ENCODE measurements at regions not wholly inside any gene's neighbourhood (a gene's known extent, or its start where the extent isn't known, plus 50 kb on each side); places are given as distances from the start of the nearest gene placed in this dataset.

DNA sequence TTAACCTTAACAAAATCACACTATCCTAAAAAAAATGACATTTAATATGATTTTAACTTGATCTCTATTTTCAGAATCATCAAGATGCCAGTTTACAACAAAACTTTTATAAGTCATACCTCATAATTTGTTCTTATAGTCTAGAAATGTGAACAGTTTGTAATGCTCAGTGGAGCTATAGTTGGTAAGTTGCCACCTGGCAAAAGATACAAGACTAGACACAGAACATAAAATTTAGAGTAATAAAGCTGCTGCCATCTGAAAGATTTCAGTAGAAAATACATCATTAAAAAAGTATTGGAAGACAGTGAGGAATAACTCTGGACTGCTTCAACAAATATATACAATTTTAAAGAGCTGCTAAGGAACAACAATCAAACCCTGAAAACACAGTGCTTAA is 233.8 kb downstream of the GABRG2 start:
- TF ChIP-seq, protein P1, sequence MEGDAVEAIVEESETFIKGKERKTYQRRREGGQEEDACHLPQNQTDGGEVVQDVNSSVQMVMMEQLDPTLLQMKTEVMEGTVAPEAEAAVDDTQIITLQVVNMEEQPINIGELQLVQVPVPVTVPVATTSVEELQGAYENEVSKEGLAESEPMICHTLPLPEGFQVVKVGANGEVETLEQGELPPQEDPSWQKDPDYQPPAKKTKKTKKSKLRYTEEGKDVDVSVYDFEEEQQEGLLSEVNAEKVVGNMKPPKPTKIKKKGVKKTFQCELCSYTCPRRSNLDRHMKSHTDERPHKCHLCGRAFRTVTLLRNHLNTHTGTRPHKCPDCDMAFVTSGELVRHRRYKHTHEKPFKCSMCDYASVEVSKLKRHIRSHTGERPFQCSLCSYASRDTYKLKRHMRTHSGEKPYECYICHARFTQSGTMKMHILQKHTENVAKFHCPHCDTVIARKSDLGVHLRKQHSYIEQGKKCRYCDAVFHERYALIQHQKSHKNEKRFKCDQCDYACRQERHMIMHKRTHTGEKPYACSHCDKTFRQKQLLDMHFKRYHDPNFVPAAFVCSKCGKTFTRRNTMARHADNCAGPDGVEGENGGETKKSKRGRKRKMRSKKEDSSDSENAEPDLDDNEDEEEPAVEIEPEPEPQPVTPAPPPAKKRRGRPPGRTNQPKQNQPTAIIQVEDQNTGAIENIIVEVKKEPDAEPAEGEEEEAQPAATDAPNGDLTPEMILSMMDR (IDR thresholded peaks at IDR 0.05; ENCODE audit: insufficient read depth, low read length, poor library complexity, severe bottlenecking): no peak
- no peak for TF ChIP-seq EZH2phosphoT487 (conservative IDR thresholded peaks at IDR 0.05; ENCODE audit: low read length)

Data from SU-DHL-6 (cell line).